ENCODE measurements at regions not wholly inside any gene's neighbourhood (a gene's known extent, or its start where the extent isn't known, plus 50 kb on each side); places are given as distances from the start of the nearest gene placed in this dataset.
"Not testable (repeated sequence)": the region's sequence is repeated elsewhere in the genome, so short reads cannot be mapped to it uniquely, and the experiment has no call there.

GRCh38 chr9:107817595-107818502, 328.3 kb upstream of the KLF4 start:
- H3K36me3 Mint-ChIP-seq (ENCODE audit: low read depth); DNase-seq (ENCODE audit: low spot score); H3K27me3 Mint-ChIP-seq (ENCODE audit: low read depth); H3K4me1 Mint-ChIP-seq (ENCODE audit: low read depth); H3K9me3 Mint-ChIP-seq; H3K27ac Mint-ChIP-seq; H3K4me3 Mint-ChIP-seq (ENCODE audit: low read depth); intact Hi-C loops (cut with micrococcal nuclease): not testable (repeated sequence)

GRCh38 chr9:107816561-107817021, 327.0 kb upstream of the KLF4 start:
- Mint-ChIP-seq H3K27ac (no peak overlapping the region), H3K27me3 (ENCODE audit: low read depth) (no peaks in the 10 kb centered on the region), H3K4me3 (ENCODE audit: low read depth) (no peak overlapping the region), H3K36me3 (ENCODE audit: low read depth) (no peaks in the 10 kb centered on the region), H3K9me3 (peaks cover 4% of the 10 kb centered on the region), H3K4me1 (ENCODE audit: low read depth) (no peaks in the 10 kb centered on the region)
- DNase-seq (ENCODE audit: low spot score), result no peak
- intact Hi-C loops (cut with micrococcal nuclease), result no loop called here

DNA sequence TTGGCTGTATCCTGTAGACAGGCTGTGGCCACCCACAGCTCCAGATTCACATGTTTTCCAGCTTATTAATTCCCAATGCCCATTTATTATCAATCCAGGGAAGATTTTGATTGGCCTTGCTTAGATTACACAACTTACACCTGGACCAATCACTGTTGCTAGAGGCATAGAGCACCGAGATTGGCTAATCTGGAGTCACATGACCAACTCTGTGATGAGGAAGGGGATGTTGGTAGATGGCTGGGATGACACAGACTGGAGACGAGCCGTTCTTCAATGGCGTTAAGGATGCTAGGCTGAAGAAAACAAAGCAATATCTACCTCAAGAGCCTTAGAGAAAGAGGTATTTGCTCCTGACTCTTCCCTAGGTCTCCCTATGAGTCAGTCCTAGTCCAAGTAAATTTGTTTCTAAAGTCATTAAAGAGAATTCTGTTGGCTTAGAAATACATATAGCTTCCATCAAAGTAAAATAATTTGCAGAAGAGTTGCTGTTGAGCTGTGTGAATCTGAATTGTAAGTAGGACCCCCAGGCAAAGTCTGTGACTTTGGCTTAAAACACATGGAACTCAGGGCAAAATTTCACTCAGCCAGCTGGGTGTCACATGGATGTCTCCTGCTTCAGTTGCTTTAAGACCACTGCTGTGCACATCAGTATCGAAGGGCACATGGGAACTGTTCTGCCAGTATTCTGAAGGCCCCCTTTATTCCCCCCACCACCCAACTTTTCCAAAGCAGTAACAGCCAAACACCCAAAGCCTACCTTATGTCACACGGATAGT, 326.4 kb upstream of the KLF4 start:
- no peaks in the 10 kb centered on the region for H3K27me3 Mint-ChIP-seq (ENCODE audit: low read depth)
- H3K9me3 Mint-ChIP-seq, result peaks cover 4% of the 10 kb centered on the region
- intact Hi-C loops (cut with micrococcal nuclease), result no loop called here
- no peaks in the 10 kb centered on the region for H3K36me3 Mint-ChIP-seq (ENCODE audit: low read depth)
- no peak overlapping the region for H3K4me3 Mint-ChIP-seq (ENCODE audit: low read depth)
- H3K27ac Mint-ChIP-seq, result no peak overlapping the region
- H3K4me1 Mint-ChIP-seq (ENCODE audit: low read depth), result no peaks in the 10 kb centered on the region
- no peak for DNase-seq (ENCODE audit: low spot score)

- Mint-ChIP-seq H3K4me1 (ENCODE audit: low read depth) (no peaks in the 10 kb centered on the region), H3K27ac (no peak overlapping the region), H3K36me3 (ENCODE audit: low read depth) (no peaks in the 10 kb centered on the region), H3K27me3 (ENCODE audit: low read depth) (no peaks in the 10 kb centered on the region), H3K4me3 (ENCODE audit: low read depth) (no peak overlapping the region), H3K9me3 (peaks cover 4% of the 10 kb centered on the region)
- DNase-seq (ENCODE audit: low spot score), result no peak
- intact Hi-C loops (cut with micrococcal nuclease), result no loop called here
Observed at GRCh38 chr9:107813287-107813686, 323.7 kb upstream of the KLF4 start.

- intact Hi-C loops (cut with micrococcal nuclease), result no loop called here
- H3K27me3 Mint-ChIP-seq (ENCODE audit: low read depth), result no peaks in the 10 kb centered on the region
- no peak overlapping the region for H3K27ac Mint-ChIP-seq
- no peaks in the 10 kb centered on the region for H3K36me3 Mint-ChIP-seq (ENCODE audit: low read depth)
- H3K9me3 Mint-ChIP-seq, result peaks cover 4% of the 10 kb centered on the region
- DNase-seq (ENCODE audit: low spot score), result no peak
- no peak overlapping the region for H3K4me3 Mint-ChIP-seq (ENCODE audit: low read depth)
- no peaks in the 10 kb centered on the region for H3K4me1 Mint-ChIP-seq (ENCODE audit: low read depth)
Observed at GRCh38 chr9:107810461-107810961, 320.9 kb upstream of the KLF4 start.

GRCh38 chr9:107809871-107810460, 320.4 kb upstream of the KLF4 start:
- DNase-seq (ENCODE audit: low spot score), result no peak
- Mint-ChIP-seq H3K27ac (no peak overlapping the region), H3K27me3 (ENCODE audit: low read depth) (no peaks in the 10 kb centered on the region), H3K36me3 (ENCODE audit: low read depth) (no peaks in the 10 kb centered on the region), H3K9me3 (peaks cover 4% of the 10 kb centered on the region), H3K4me3 (ENCODE audit: low read depth) (no peak overlapping the region), H3K4me1 (ENCODE audit: low read depth) (no peaks in the 10 kb centered on the region)
- intact Hi-C loops (cut with micrococcal nuclease), result no loop called here

GRCh38 chr9:107807183-107807582, 317.6 kb upstream of the KLF4 start:
- no peak overlapping the region for H3K4me3 Mint-ChIP-seq (ENCODE audit: low read depth)
- H3K9me3 Mint-ChIP-seq, result peaks cover 4% of the 10 kb centered on the region
- no peaks in the 10 kb centered on the region for H3K36me3 Mint-ChIP-seq (ENCODE audit: low read depth)
- H3K4me1 Mint-ChIP-seq (ENCODE audit: low read depth), result no peaks in the 10 kb centered on the region
- intact Hi-C loops (cut with micrococcal nuclease), result no loop called here
- H3K27me3 Mint-ChIP-seq (ENCODE audit: low read depth), result no peaks in the 10 kb centered on the region
- no peak for DNase-seq (ENCODE audit: low spot score)
- no peak overlapping the region for H3K27ac Mint-ChIP-seq

DNA sequence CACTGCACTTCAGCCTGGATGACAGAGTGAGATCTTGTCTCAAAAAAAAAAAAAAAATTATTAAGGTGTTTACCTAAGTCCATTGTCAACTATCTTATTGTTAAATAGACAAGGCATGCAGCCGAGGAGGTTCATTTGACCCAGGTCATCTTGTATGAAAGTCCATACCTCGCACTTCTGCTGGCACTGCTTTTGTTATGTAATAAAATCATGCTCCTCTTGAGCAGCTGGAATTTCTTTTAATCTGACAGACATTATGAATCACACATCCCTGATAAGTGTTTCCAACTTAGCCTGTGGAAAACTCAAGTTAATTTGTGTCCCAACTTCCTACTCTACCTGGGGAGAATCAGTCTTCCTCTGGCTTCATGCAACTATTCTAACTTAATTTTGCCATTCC, 315.6 kb upstream of the KLF4 start:
- intact Hi-C loops (cut with micrococcal nuclease), result no loop called here
- H3K27me3 Mint-ChIP-seq (ENCODE audit: low read depth), result no peaks in the 10 kb centered on the region
- H3K36me3 Mint-ChIP-seq (ENCODE audit: low read depth), result no peaks in the 10 kb centered on the region
- H3K4me1 Mint-ChIP-seq (ENCODE audit: low read depth), result no peaks in the 10 kb centered on the region
- H3K4me3 Mint-ChIP-seq (ENCODE audit: low read depth), result no peak overlapping the region
- H3K9me3 Mint-ChIP-seq, result peaks cover 4% of the 10 kb centered on the region
- DNase-seq (ENCODE audit: low spot score), result no peak
- H3K27ac Mint-ChIP-seq, result no peak overlapping the region

GRCh38 chr9:107794259-107794658, 304.7 kb upstream of the KLF4 start:
- DNase-seq (ENCODE audit: low spot score), result no peak
- no peak overlapping the region for H3K4me3 Mint-ChIP-seq (ENCODE audit: low read depth)
- no peaks in the 10 kb centered on the region for H3K27me3 Mint-ChIP-seq (ENCODE audit: low read depth)
- no peak overlapping the region for H3K27ac Mint-ChIP-seq
- H3K9me3 Mint-ChIP-seq, result peaks cover 4% of the 10 kb centered on the region
- H3K36me3 Mint-ChIP-seq (ENCODE audit: low read depth), result no peaks in the 10 kb centered on the region
- no peaks in the 10 kb centered on the region for H3K4me1 Mint-ChIP-seq (ENCODE audit: low read depth)
- intact Hi-C loops (cut with micrococcal nuclease), result no loop called here

GRCh38 chr9:107793541-107793940, 304.0 kb upstream of the KLF4 start:
- DNase-seq (ENCODE audit: low spot score), result no peak
- intact Hi-C loops (cut with micrococcal nuclease), result no loop called here
- Mint-ChIP-seq H3K4me3 (ENCODE audit: low read depth) (no peak overlapping the region), H3K9me3 (peaks cover 4% of the 10 kb centered on the region), H3K27ac (no peak overlapping the region), H3K36me3 (ENCODE audit: low read depth) (no peaks in the 10 kb centered on the region), H3K4me1 (ENCODE audit: low read depth) (no peaks in the 10 kb centered on the region), H3K27me3 (ENCODE audit: low read depth) (no peaks in the 10 kb centered on the region)

- H3K9me3 Mint-ChIP-seq, result peaks cover 4% of the 10 kb centered on the region
- no peak overlapping the region for H3K27ac Mint-ChIP-seq
- no peaks in the 10 kb centered on the region for H3K27me3 Mint-ChIP-seq (ENCODE audit: low read depth)
- no peak overlapping the region for H3K4me3 Mint-ChIP-seq (ENCODE audit: low read depth)
- intact Hi-C loops (cut with micrococcal nuclease), result no loop called here
- no peak for DNase-seq (ENCODE audit: low spot score)
- no peaks in the 10 kb centered on the region for H3K36me3 Mint-ChIP-seq (ENCODE audit: low read depth)
- no peaks in the 10 kb centered on the region for H3K4me1 Mint-ChIP-seq (ENCODE audit: low read depth)
Observed at GRCh38 chr9:107792596-107792995, 303.0 kb upstream of the KLF4 start.

GRCh38 chr9:107792006-107792405, 302.4 kb upstream of the KLF4 start:
- H3K36me3 Mint-ChIP-seq (ENCODE audit: low read depth), result no peaks in the 10 kb centered on the region
- no peak for DNase-seq (ENCODE audit: low spot score)
- H3K4me3 Mint-ChIP-seq (ENCODE audit: low read depth), result no peak overlapping the region
- peaks cover 4% of the 10 kb centered on the region for H3K9me3 Mint-ChIP-seq
- H3K27ac Mint-ChIP-seq, result no peak overlapping the region
- intact Hi-C loops (cut with micrococcal nuclease), result no loop called here
- no peaks in the 10 kb centered on the region for H3K27me3 Mint-ChIP-seq (ENCODE audit: low read depth)
- no peaks in the 10 kb centered on the region for H3K4me1 Mint-ChIP-seq (ENCODE audit: low read depth)
